Lower leg skin (tissue), 3 donors: ENCODE measurements at regions not wholly inside any gene's neighbourhood (a gene's known extent, or its start where the extent isn't known, plus 50 kb on each side); places are given as distances from the start of the nearest gene placed in this dataset.

ENCODE experiments used
- CTCF ChIP-seq, 3 donors: fragments of 450-650 bp; IDR thresholded peaks; one replicate each; pipeline ENCODE4 v1.5.1; 2016; ENCODE audit warnings: antibody characterized with exemption in 3 of 3, mild to moderate bottlenecking in 3 of 3, moderate library complexity in 2 of 3
- POLR2A ChIP-seq, 2 donors: fragments of 450-650 bp; IDR thresholded peaks; one replicate each; pipeline ENCODE4 v1.6.1; 2016 to 2017; ENCODE audit warnings: antibody characterized with exemption in 2 of 2, mild to moderate bottlenecking in 1 of 2, moderate library complexity in 1 of 2

- TF ChIP-seq CTCF (IDR thresholded peaks at IDR 0.05) (no peak), POLR2A (IDR thresholded peaks at IDR 0.05) (no peak)
Observed at GRCh38 chr18:8890957-8891464, 185.7 kb downstream of the MTCL1 start.
